ENCODE measurements at regions not wholly inside any gene's neighbourhood (a gene's known extent, or its start where the extent isn't known, plus 50 kb on each side); places are given as distances from the start of the nearest gene placed in this dataset.

GRCh38 chr2:4356109-4356508 is 652.7 kb downstream of the DCDC2C start:
- TF ChIP-seq CTCF (IDR thresholded peaks at IDR 0.05) (no peak), MAZ (IDR thresholded peaks at IDR 0.05; ENCODE audit: borderline replicate concordance, low read depth, low read length) (no peak), SMC3 (IDR thresholded peaks at IDR 0.05) (no peak), POLR2A (IDR thresholded peaks at IDR 0.05; ENCODE audit: low read length) (no peak), HMGXB4 (CRISPR knock-in tag; IDR thresholded peaks at IDR 0.05; ENCODE audit: borderline replicate concordance) (no peak), KDM5A (IDR thresholded peaks at IDR 0.05) (no peak), RCOR1 (IDR thresholded peaks at IDR 0.05; ENCODE audit: low read depth, low read length) (no peak), BCL3 (IDR thresholded peaks at IDR 0.05) (no peak), REST (IDR thresholded peaks at IDR 0.05) (no peak), GATA3 (IDR thresholded peaks at IDR 0.05; ENCODE audit: borderline replicate concordance) (no peak), RFX5 (IDR thresholded peaks at IDR 0.05) (no peak)
